Large intestine (tissue), 3 donors: ENCODE measurements at regions not wholly inside any gene's neighbourhood (a gene's known extent, or its start where the extent isn't known, plus 50 kb on each side); places are given as distances from the start of the nearest gene placed in this dataset.
A peak's percentile ranks its signal among the peaks of the same experiment; 100 is the strongest.
"Not testable (repeated sequence)": the region's sequence is repeated elsewhere in the genome, so short reads cannot be mapped to it uniquely, and the experiment has no call there.

ENCODE experiments used
- DNase-seq, 2 donors: peaks; one replicate each; pipeline versions ENCODE4 v3.0.0 to v3.0.0-alpha.2; 2013
- H3K27ac ChIP-seq: one replicate; pipeline ENCODE4 v1.5.1; 2013; ENCODE audit warnings: low read length
- H3K27me3 ChIP-seq: 2 replicates; pipeline ENCODE4 v1.6.1; 2013; ENCODE audit warnings: low read length; ENCODE audit not compliant: control insufficient read depth, insufficient read depth
- H3K36me3 ChIP-seq: 2 replicates; pipeline ENCODE4 v1.6.1; 2013; ENCODE audit warnings: low read length; ENCODE audit not compliant: control insufficient read depth, insufficient read depth
- H3K4me1 ChIP-seq: one replicate; pipeline ENCODE4 v1.6.1; 2013; ENCODE audit warnings: low read length; ENCODE audit not compliant: control insufficient read depth, insufficient read depth
- H3K4me3 ChIP-seq: one replicate; pipeline ENCODE4 v1.5.1; 2013; ENCODE audit warnings: low read length
- H3K9me3 ChIP-seq: one replicate; pipeline ENCODE4 v1.6.1; 2013; ENCODE audit warnings: mild to moderate bottlenecking, low read depth, low read length, moderate library complexity; ENCODE audit not compliant: control insufficient read depth
- WGBS: methylation state at CpG from one replicate; pipeline ENCODE4 v1.1.5; 2013; ENCODE audit warnings: low lambda C conversion rate; ENCODE audit not compliant: insufficient coverage; 5-methylcytosine and 5-hydroxymethylcytosine counted together

DNA sequence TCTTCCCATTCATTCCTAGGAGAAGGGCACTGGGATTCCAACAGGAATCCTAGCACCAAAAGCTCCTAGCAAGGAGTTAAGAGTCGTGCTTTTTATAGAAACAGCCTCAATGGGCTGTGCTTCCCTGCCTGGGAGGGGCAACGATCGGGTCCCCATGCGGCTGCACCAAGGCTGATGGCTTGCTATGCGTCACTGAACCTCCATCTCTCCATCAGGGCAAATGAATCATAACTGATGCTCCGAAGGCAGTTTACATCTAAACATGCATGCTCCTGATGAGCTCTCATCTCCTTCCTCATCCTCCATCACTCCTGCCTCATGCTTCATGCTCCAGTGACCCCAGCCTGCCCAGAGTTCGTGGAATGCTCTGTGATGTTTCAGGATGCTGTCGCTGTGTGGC is 270.5 kb downstream of the FOXL1 start:
- no peak for DNase-seq
- no peaks in the 10 kb centered on the region for H3K27me3 ChIP-seq
- H3K36me3 ChIP-seq: no peaks in the 10 kb centered on the region
- H3K4me1 ChIP-seq: no peaks in the 10 kb centered on the region
- no peaks in the 10 kb centered on the region for H3K9me3 ChIP-seq
- no peak overlapping the region for H3K4me3 ChIP-seq
- H3K27ac ChIP-seq: no peak overlapping the region
- WGBS: no CpG with 5 or more reads among the region's 8 CpGs

DNA sequence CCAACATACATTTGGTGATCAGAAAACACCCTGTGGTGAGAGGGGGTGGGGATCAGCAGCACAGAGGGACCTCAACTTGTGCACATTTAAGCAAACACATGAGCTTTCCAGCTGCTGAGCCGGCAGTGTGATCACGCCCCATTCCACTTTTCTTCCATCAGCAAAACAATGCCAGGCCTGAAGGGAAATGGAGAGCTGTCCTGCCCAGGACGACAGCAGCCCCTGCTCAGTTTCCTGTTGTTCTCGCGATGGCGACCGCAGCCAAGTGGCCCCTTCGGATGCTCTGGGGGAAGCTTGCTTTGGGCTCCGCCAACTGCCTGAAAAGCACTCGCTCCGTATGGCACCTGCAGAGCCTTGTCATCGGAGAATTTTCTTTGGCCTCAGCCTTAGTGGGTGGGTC is 272.3 kb downstream of the FOXL1 start:
- WGBS: no CpG with 5 or more reads among the region's 12 CpGs

DNA sequence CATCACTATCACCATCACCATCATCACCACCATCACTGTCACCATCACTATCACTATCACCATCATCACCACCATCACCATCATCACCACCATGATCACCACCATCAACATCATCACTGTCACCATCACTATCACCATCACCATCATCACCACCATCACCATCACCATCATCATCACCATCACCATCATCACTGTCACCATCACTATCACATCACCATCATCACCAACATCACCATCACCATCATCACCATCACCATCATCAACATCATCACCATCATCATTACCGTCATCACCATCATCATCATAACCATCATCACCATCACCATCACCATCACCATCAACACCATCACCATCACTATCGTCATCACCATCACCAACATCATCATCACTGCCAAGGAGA is 273.8 kb downstream of the FOXL1 start:
- Histone ChIP-seq H3K36me3 (no peaks in the 10 kb centered on the region), H3K27me3 (no peaks in the 10 kb centered on the region), H3K4me3 (no peak overlapping the region), H3K9me3 (no peaks in the 10 kb centered on the region), H3K27ac (no peak overlapping the region), H3K4me1 (peaks cover 2% of the 10 kb centered on the region)
- no CpG with 5 or more reads among the region's 2 CpGs for WGBS
- no peak for DNase-seq

More for the DNA sequence above, 272.3 kb downstream of the FOXL1 start:
- Histone ChIP-seq H3K9me3 (no peaks in the 10 kb centered on the region), H3K36me3 (no peaks in the 10 kb centered on the region), H3K27ac (no peak overlapping the region), H3K27me3 (no peaks in the 10 kb centered on the region), H3K4me3 (no peak overlapping the region), H3K4me1 (peaks cover 2% of the 10 kb centered on the region)
- no peak for DNase-seq

DNA sequence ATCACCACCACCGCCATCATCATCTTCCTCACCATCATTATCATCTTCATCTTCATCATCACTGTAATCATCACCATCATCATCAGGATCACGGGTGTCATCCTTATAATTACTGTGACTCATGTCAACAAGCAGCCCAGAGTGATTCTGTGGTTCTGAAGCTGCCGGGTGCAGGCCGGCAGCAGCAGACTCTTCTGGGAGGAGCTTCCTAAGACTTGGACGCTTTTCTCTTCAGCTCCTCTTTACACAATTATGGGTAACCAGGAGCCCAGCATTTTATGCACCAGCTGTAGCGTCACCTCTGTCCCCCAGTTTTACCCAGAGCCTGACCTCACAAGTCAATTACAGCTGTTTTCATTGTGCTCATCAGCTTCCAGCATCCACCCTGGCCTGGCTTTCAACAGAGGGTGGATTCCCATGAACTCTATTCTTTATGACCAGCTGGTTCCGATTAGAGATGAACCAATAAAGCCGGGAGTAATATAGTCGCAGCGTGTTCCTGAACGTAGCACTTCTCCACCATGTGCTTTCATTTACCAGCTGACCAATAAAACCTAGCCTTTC is 275.8 kb downstream of the FOXL1 start:
- Histone ChIP-seq H3K36me3 (no peaks in the 10 kb centered on the region), H3K9me3 (peaks cover 5% of the 10 kb centered on the region), H3K4me3 (no peak overlapping the region), H3K27me3 (no peaks in the 10 kb centered on the region), H3K4me1 (peaks cover 2% of the 10 kb centered on the region), H3K27ac (no peak overlapping the region)
- WGBS: no CpG with 5 or more reads among the region's 11 CpGs
- DNase-seq: peak in 1 of 2 donors; percentile 20

DNA sequence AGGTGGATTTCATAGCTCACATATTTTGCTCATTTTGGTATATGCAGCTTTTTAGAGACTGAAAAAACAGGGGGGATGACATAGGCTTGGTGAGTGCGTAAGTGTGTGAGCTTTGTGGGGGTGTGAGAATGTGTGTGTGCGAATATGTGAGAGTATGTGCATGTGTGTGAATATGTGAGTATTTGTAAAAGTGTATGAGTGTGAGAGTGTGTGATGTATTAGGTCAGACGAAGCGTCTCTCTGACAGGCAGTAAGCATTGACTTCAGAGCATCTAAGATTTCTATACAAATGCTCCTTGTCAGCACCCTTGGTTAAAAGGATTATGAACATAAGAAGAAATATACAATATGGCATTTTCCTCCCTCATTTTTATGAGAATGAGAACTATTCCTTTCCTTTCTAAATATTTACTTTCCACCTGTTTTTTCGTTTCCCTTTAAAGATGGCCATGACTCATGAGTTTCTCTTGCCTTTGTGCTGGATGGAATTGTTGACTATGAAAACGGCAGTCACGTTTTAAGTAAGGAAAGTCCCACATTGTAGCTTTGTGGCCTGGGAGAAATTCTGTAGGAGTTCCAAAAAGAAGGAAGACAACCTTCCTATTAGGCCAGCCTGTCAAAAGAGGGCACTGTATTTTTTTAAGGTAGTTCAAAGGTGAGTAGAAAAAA is 276.4 kb downstream of the FOXL1 start:
- Histone ChIP-seq H3K36me3 (no peaks in the 10 kb centered on the region), H3K4me3 (no peak overlapping the region), H3K27me3 (no peaks in the 10 kb centered on the region), H3K4me1 (peaks cover 2% of the 10 kb centered on the region), H3K9me3 (peaks cover 5% of the 10 kb centered on the region), H3K27ac (no peak overlapping the region)
- 70% methylated on average over 3 of the region's 7 CpGs for WGBS
- DNase-seq: peak in 1 of 2 donors; percentile 47

DNA sequence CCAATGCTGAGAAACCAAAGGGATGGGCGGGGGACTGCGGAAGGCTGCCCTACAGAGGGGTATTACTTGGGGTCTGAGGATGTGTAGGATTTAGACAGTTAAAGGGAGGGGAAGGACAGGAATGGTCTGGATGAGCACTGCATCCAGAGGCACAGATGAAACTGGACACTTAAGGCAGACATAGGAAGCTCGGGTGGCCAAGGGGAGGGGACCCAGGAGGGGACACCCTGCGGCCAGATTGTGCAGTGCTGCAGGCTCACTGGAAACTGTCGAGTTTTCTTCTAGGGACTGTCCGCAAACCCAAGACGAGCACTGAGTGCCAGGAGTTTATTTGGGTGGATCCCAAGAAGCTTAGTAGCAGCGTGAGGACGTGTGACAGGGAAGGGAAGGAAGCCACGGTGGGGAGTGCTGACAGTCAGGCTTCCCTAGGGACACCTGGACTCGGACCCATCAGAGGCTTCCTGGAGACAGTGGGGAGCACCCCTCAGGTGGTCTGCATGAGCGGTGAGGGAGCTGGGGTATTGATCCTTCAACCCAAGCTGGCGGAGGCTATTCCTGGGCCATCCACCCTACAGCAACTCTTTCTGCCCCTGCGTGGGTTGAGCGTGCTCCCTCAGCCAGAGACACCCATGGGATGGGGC is 278.7 kb downstream of the FOXL1 start:
- DNase-seq: no peak
- Histone ChIP-seq H3K27ac (no peak overlapping the region), H3K4me3 (no peak overlapping the region), H3K27me3 (no peaks in the 10 kb centered on the region), H3K9me3 (peaks cover 5% of the 10 kb centered on the region), H3K36me3 (no peaks in the 10 kb centered on the region), H3K4me1 (peaks cover 2% of the 10 kb centered on the region)
- no CpG with 5 or more reads among the region's 15 CpGs for WGBS

DNA sequence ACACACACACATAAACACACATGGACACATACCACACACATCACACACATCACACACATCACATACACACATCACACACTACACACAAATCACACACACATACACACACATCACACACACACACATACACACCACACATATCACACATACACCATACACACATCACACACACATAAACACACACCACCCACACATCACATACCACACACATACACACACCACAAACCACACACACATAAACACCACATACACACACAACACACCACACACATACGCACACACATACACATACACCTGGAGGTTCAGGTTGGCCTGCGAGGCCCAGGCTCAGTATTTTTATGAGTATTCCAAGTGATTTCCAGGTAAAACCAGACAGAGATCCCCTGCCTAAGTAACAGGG is 279.5 kb downstream of the FOXL1 start:
- Histone ChIP-seq H3K27me3 (no peaks in the 10 kb centered on the region), H3K4me1 (peaks cover 2% of the 10 kb centered on the region), H3K27ac (no peak overlapping the region), H3K4me3 (no peak overlapping the region), H3K9me3 (peaks cover 5% of the 10 kb centered on the region), H3K36me3 (no peaks in the 10 kb centered on the region)
- DNase-seq: no peak
- WGBS: no CpG with 5 or more reads among the region's 2 CpGs

DNA sequence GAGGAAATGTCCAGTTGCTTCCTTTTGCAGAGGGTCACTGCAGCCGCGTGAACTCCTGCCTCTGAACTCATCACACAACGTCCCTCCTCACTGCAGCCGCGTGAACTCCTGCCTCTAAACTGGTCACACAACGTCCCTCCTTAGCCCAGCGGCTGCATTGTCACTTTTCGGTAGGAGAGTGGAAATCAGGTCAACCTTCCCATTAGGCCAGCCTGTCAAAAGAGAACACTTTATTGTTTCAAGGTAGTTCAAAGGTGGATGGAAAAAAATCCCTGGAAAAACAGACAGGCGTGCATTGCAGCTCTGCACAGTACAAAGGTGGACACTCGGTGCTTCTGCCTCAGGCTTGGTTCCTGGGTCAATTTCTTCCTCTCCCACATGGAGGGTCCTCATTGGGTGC is 280.2 kb downstream of the FOXL1 start:
- Histone ChIP-seq H3K9me3 (peaks cover 5% of the 10 kb centered on the region), H3K36me3 (no peaks in the 10 kb centered on the region), H3K27me3 (no peaks in the 10 kb centered on the region), H3K27ac (no peak overlapping the region), H3K4me1 (peaks cover 2% of the 10 kb centered on the region), H3K4me3 (no peak overlapping the region)
- no CpG with 5 or more reads among the region's 10 CpGs for WGBS
- DNase-seq: no peak

DNA sequence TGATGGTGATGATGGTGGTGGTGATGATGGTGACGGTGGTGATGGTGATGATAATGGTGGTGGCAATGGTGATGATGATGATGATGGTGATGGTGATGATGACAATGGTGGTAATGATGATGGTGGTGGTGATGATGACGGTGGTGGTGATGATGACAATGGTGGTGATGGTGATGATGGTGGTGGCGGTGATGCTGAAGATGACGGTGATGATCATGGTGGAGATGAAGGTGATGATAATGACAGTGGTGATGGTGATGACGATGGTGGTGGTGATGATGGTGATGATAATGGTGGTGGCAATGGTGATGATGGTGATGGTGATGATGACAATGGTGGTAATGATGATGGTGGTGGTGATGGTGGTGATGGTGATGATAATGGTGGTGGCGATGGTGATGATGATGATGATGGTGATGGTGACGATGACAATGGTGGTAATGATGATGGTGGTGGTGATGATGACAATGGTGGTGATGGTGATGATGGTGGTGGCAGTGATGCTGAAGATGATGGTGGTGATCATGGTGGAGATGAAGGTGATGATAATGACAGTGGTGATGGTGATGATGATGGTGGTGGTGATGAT is 283.0 kb downstream of the FOXL1 start:
- H3K36me3 ChIP-seq, DNase-seq, H3K27ac ChIP-seq, H3K27me3 ChIP-seq, H3K9me3 ChIP-seq, H3K4me1 ChIP-seq, H3K4me3 ChIP-seq: not testable (repeated sequence)
- WGBS: 93% methylated on average over 2 of the region's 7 CpGs

DNA sequence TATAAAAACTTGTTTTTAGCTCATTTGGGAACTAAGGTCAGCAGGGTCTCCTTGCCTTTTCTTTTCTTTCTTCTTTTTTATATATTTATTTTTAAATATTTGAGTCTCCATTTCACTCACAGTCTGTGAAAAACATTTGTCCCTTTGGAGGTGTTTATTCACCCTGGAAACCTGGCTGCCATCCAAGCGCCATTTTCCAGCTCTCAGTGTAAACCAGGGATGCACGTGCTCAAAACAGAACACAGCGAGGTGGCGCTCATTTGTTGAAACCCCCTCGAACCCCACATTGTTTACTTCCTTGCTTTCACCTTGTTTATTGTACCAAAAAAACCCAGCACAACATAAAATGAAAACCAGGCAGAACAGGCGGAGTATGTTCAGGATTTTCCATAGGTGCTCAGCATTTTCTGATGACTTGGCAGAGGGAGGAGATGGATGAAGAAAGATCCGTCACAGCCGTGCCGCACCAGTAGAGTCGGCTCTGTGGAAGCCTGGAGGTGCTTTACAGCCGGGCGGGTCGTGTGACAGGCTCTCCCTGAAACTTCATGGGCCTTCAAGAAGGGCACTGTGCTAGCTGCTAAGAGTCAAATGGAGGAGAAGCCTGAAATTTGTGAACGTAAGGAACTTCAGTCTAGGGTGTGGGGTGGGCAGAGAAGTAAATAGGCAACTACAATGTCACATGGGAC is 284.4 kb downstream of the FOXL1 start:
- H3K4me1 ChIP-seq: no peaks in the 10 kb centered on the region
- no peaks in the 10 kb centered on the region for H3K36me3 ChIP-seq
- H3K9me3 ChIP-seq: peaks cover 3% of the 10 kb centered on the region
- peak; percentile 9 to 36 for DNase-seq
- H3K27ac ChIP-seq: no peak overlapping the region
- 40% methylated on average over 2 of the region's 14 CpGs for WGBS
- no peak overlapping the region for H3K4me3 ChIP-seq
- H3K27me3 ChIP-seq: no peaks in the 10 kb centered on the region
